GM19240 (cell line): ENCODE measurements at regions not wholly inside any gene's neighbourhood (a gene's known extent, or its start where the extent isn't known, plus 50 kb on each side); places are given as distances from the start of the nearest gene placed in this dataset.
"Not testable (repeated sequence)": the region's sequence is repeated elsewhere in the genome, so short reads cannot be mapped to it uniquely, and the experiment has no call there.

Source experiments
- DNase-seq: peaks from one replicate; pipeline ENCODE4 v3.0.0; 2011; ENCODE audit warnings: low spot score; ENCODE audit not compliant: insufficient read length

GRCh38 chr5:143588121-143588520 lies 184.6 kb upstream of the NR3C1 start:
- DNase-seq, result not testable (repeated sequence)

GRCh38 chr5:143586781-143587362 lies 183.4 kb upstream of the NR3C1 start:
- no peak for DNase-seq

- DNase-seq, result no peak
These were observed 182.5 kb upstream of the NR3C1 start for GRCh38 chr5:143585970-143586369.

GRCh38 chr5:143583409-143583808 lies 179.9 kb upstream of the NR3C1 start:
- DNase-seq, result no peak

GRCh38 chr5:143582869-143583268 lies 179.4 kb upstream of the NR3C1 start:
- DNase-seq, result no peak

GRCh38 chr5:143582176-143582575 lies 178.7 kb upstream of the NR3C1 start:
- no peak for DNase-seq

GRCh38 chr5:143581649-143582048 lies 178.2 kb upstream of the NR3C1 start:
- no peak for DNase-seq

- no peak for DNase-seq
These were observed 177.7 kb upstream of the NR3C1 start for GRCh38 chr5:143581147-143581546.

GRCh38 chr5:143576711-143577484 lies 173.4 kb upstream of the NR3C1 start:
- no peak for DNase-seq

GRCh38 chr5:143575286-143575685 lies 171.8 kb upstream of the NR3C1 start:
- no peak for DNase-seq

GRCh38 chr5:143574236-143574635 lies 170.8 kb upstream of the NR3C1 start:
- DNase-seq, result no peak

- no peak for DNase-seq
These were observed 170.2 kb upstream of the NR3C1 start for GRCh38 chr5:143573568-143574170.

GRCh38 chr5:143572671-143573070 lies 169.2 kb upstream of the NR3C1 start:
- DNase-seq, result no peak

- DNase-seq, result no peak
These were observed 168.4 kb upstream of the NR3C1 start for GRCh38 chr5:143571642-143572624.

- no peak for DNase-seq
These were observed 167.5 kb upstream of the NR3C1 start for GRCh38 chr5:143570989-143571388.

GRCh38 chr5:143569722-143570567 lies 166.5 kb upstream of the NR3C1 start:
- DNase-seq, result no peak

- no peak for DNase-seq
These were observed 165.8 kb upstream of the NR3C1 start for GRCh38 chr5:143569213-143569701.

- DNase-seq, result no peak
These were observed 164.4 kb upstream of the NR3C1 start for GRCh38 chr5:143567583-143568504.

- DNase-seq, result no peak
These were observed 162.7 kb upstream of the NR3C1 start for GRCh38 chr5:143566139-143566538.
